ENCODE measurements at regions not wholly inside any gene's neighbourhood (a gene's known extent, or its start where the extent isn't known, plus 50 kb on each side); places are given as distances from the start of the nearest gene placed in this dataset.
A peak's percentile ranks its signal among the peaks of the same experiment; 100 is the strongest.

DNA sequence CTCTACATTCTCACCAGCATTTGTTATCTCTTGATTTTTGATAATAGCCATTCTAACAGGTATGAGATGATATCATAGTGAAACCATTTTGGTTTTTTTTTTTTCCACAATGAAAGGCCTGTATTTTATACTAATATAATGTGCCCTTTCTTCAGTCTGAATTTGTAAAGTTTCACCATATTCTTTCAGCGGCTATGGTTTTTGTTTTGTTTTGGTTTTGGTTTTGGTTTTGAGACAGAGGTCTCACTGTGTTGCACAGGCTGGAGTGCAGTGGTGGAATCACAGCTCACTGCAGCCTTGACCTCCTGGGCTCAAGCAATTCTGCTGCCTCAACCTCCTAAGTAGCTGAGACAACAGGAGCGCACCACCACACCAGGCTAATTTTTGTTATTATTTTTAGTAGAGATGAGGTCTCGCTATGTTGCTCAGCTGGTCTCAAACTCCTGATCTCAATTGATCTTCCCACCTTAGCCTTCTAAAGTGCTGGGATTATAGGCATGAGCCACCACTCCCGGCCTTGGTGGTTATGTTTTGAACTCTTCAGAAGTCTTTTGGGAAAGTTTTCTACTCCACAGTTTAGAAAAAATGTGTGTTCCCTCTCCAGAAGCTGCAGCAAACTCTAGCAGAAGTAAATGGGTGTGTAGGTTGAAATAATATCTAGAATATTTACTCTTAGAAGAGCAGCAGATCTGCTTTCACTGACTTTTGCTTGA lies 110.2 kb upstream of the UMPS start:
- no peak for DNase-seq
- in situ Hi-C loops (cut with MboI; ENCODE audit: low pct_unique_long_range_greater_than_20kb, low sequenced_read_pairs) = no loop called here

- DNase-seq = peak; percentile 81
- in situ Hi-C loops (cut with MboI; ENCODE audit: low pct_unique_long_range_greater_than_20kb, low sequenced_read_pairs) = no loop called here
These were observed 109.6 kb upstream of the UMPS start for GRCh38 chr3:124620600-124621063.

DNA sequence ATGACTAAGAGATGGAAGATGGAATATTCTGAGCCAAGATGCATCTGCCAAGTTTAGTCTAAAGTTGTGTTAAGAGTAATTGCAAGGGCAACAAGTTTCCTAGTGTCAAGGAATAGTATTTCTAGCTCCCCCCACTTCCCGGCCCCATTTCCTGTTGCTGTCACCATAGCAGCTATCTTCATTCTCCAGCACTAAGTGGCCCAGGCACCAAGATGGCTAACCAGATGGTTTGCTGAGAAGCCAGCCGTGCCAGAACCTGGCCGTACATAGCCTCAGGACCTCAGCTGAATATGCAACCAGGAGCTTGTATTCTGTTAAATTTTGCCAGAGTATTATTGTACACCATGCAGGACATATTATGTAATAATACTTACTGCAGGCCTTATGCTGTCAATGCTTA lies 108.8 kb upstream of the UMPS start:
- DNase-seq = peak; percentile 32
- in situ Hi-C loops (cut with MboI; ENCODE audit: low pct_unique_long_range_greater_than_20kb, low sequenced_read_pairs) = no loop called here

DNA sequence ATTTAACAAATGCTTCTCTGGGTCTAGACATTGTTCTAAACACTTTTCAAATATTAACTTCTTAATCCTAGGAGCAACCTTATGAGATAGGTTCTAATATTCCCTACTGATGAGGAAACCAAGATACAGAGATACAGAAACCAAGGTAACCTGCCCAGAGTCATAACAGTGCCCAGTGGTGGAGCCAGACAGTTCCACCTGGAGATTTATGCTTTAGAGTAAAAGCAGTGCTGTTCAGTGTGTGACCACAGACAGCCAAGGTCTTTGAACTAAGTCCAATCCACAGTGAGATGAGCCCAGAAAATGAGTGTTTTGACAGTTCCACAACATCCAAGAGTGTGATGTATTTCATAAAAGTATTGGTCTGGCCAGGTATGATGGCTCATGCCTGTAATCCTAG lies 105.2 kb upstream of the UMPS start:
- in situ Hi-C loops (cut with MboI; ENCODE audit: low pct_unique_long_range_greater_than_20kb, low sequenced_read_pairs) = no loop called here
- DNase-seq = no peak

GRCh38 chr3:124627501-124627908 lies 102.7 kb upstream of the UMPS start:
- no peak for DNase-seq
- in situ Hi-C loops (cut with MboI; ENCODE audit: low pct_unique_long_range_greater_than_20kb, low sequenced_read_pairs) = no loop called here

GRCh38 chr3:124628863-124629262 lies 101.4 kb upstream of the UMPS start:
- in situ Hi-C loops (cut with MboI; ENCODE audit: low pct_unique_long_range_greater_than_20kb, low sequenced_read_pairs) = no loop called here

DNA sequence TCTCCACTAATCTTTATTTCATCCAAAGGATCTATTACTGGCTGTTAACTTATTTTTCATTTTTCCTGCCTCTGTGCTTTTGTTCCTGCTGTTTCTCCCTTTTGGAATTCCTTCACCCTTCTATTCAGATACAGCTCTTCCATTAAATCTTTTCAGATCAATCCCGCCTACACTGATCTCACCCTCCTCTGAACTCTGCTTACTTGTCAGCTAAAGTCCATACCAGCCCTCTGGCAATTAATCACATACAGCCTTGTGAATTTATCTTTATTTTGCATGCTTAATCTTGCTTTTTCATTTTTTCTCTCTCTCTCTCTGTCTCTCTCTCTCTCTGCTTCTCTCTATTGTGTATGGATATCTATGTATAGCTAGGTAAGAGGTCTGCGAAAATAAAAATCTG lies 100.8 kb upstream of the UMPS start:
- in situ Hi-C loops (cut with MboI; ENCODE audit: low pct_unique_long_range_greater_than_20kb, low sequenced_read_pairs) = no loop called here
- DNase-seq = no peak

More at GRCh38 chr3:124628863-124629262, 101.4 kb upstream of the UMPS start:
- no peak for DNase-seq

DNA sequence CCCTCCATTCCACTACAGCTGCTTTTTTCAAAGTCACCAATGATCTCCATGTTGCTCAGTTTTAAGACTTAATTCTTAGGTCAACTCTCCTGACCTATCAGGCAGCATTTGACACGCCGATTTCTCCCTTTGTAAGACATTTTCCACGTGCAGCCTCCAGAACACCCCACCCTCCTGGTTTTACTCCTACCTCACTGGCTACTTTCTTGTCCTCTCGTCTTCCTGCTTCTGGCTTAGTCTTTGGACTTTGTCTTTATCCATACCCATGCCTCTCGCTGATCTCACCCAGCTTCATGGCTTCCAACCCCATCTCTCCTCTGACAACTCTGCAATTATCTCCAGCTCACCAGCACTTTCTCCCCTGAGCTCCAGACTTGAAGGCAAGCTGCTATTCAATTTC lies 99.3 kb upstream of the UMPS start:
- in situ Hi-C loops (cut with MboI; ENCODE audit: low pct_unique_long_range_greater_than_20kb, low sequenced_read_pairs) = no loop called here
- DNase-seq = no peak

DNA sequence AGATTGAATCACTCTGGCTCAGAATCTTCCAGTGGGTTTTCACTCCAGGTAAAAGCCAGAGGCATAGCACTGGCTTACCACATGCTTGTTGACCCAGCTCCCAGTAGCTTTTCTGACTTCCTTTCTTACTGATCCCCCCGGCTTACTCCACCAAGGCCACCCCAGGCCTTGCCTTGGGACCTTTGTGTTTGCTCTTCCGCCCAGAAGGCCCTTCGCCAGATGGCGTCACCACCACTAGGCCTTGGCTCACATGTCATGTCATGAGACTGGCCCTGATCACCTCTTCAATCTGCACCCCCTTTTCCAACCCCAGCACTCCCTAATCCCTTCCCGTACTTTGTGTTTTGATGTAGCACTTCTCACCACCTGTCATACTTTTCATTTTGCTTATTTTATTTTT lies 98.5 kb upstream of the UMPS start:
- in situ Hi-C loops (cut with MboI; ENCODE audit: low pct_unique_long_range_greater_than_20kb, low sequenced_read_pairs) = no loop called here

GRCh38 chr3:124632566-124633140 lies 97.6 kb upstream of the UMPS start:
- DNase-seq = no peak
- in situ Hi-C loops (cut with MboI; ENCODE audit: low pct_unique_long_range_greater_than_20kb, low sequenced_read_pairs) = no loop called here

More for the DNA sequence above, 98.5 kb upstream of the UMPS start:
- DNase-seq = no peak

GRCh38 chr3:124633524-124633923 lies 96.7 kb upstream of the UMPS start:
- peak; percentile 26 for DNase-seq
- in situ Hi-C loops (cut with MboI; ENCODE audit: low pct_unique_long_range_greater_than_20kb, low sequenced_read_pairs) = no loop called here

GRCh38 chr3:124634210-124635168 lies 95.8 kb upstream of the UMPS start:
- in situ Hi-C loops (cut with MboI; ENCODE audit: low pct_unique_long_range_greater_than_20kb, low sequenced_read_pairs) = no loop called here
- no peak for DNase-seq

DNA sequence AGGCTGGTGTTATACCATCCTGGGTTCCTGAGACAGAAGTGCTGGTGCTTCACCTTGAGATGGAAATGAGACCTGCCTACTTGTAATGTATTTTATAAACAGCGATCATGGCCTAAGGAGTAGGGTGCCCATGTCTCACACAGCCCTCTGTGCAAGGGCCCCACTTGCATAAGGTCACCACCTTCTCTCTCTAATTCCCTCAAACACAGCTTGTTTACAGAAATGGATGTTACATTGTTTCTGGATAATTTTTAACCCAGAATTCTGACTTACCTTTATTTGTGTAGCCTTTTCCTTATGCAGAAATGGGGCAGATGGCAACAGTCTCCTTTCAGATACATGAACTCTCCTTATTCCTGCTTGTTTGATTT lies 95.1 kb upstream of the UMPS start:
- in situ Hi-C loops (cut with MboI; ENCODE audit: low pct_unique_long_range_greater_than_20kb, low sequenced_read_pairs) = no loop called here
- DNase-seq = no peak

- in situ Hi-C loops (cut with MboI; ENCODE audit: low pct_unique_long_range_greater_than_20kb, low sequenced_read_pairs) = no loop called here
- peak; percentile 47 for DNase-seq
These were observed 94.0 kb upstream of the UMPS start for GRCh38 chr3:124636101-124636862.

GRCh38 chr3:124636863-124637296 lies 93.4 kb upstream of the UMPS start:
- no peak for DNase-seq
- in situ Hi-C loops (cut with MboI; ENCODE audit: low pct_unique_long_range_greater_than_20kb, low sequenced_read_pairs) = no loop called here

- peak; percentile 75 for DNase-seq
- in situ Hi-C loops (cut with MboI; ENCODE audit: low pct_unique_long_range_greater_than_20kb, low sequenced_read_pairs) = no loop called here
These were observed 90.6 kb upstream of the UMPS start for GRCh38 chr3:124639406-124640237.

GRCh38 chr3:124640635-124641306 lies 89.5 kb upstream of the UMPS start:
- DNase-seq = no peak
- in situ Hi-C loops (cut with MboI; ENCODE audit: low pct_unique_long_range_greater_than_20kb, low sequenced_read_pairs) = no loop called here

GRCh38 chr3:124643453-124643852 lies 86.8 kb upstream of the UMPS start:
- no peak for DNase-seq
- in situ Hi-C loops (cut with MboI; ENCODE audit: low pct_unique_long_range_greater_than_20kb, low sequenced_read_pairs) = no loop called here
